GM18508 (cell line): ENCODE measurements at regions not wholly inside any gene's neighbourhood (a gene's known extent, or its start where the extent isn't known, plus 50 kb on each side); places are given as distances from the start of the nearest gene placed in this dataset.

Experiments used
- ATAC-seq: cut with Tn5 transposase; IDR thresholded peaks from one replicate; pipeline ENCODE4 v1.9.1; 2021; ENCODE audit warnings: moderate number of reproducible peaks; ENCODE audit not compliant: insufficient read depth, unreplicated experiment

- ATAC-seq, result no peak
Observed at GRCh38 chr6:111984516-111985201, 69.2 kb upstream of the CCN6 start.

GRCh38 chr6:111985202-111985731 is 68.6 kb upstream of the CCN6 start:
- no peak for ATAC-seq

GRCh38 chr6:111986651-111987050 is 67.3 kb upstream of the CCN6 start:
- no peak for ATAC-seq

GRCh38 chr6:111987295-111987694 is 66.6 kb upstream of the CCN6 start:
- no peak for ATAC-seq

- ATAC-seq, result no peak
Observed at GRCh38 chr6:111988926-111989325, 65.0 kb upstream of the CCN6 start.

GRCh38 chr6:111989743-111990142 is 64.2 kb upstream of the CCN6 start:
- no peak for ATAC-seq

GRCh38 chr6:111990214-111990613 is 63.7 kb upstream of the CCN6 start:
- no peak for ATAC-seq

- peak; percentile 42 for ATAC-seq
Observed at GRCh38 chr6:111992851-111993250, 61.1 kb upstream of the CCN6 start.

- no peak for ATAC-seq
Observed at GRCh38 chr6:111993342-111993741, 60.6 kb upstream of the CCN6 start.

GRCh38 chr6:111994791-111995190 is 59.1 kb upstream of the CCN6 start:
- ATAC-seq, result no peak

- no peak for ATAC-seq
Observed at GRCh38 chr6:111995404-111995803, 58.5 kb upstream of the CCN6 start.

GRCh38 chr6:111996144-111996865 is 57.6 kb upstream of the CCN6 start:
- no peak for ATAC-seq

- no peak for ATAC-seq
Observed at GRCh38 chr6:111997078-111997852, 56.6 kb upstream of the CCN6 start.

- ATAC-seq, result no peak
Observed at GRCh38 chr6:111997853-111998208, 56.1 kb upstream of the CCN6 start.

- no peak for ATAC-seq
Observed at GRCh38 chr6:112002307-112002706, 51.6 kb upstream of the CCN6 start.
